Neural cell (in vitro differentiated cells): ENCODE measurements at regions not wholly inside any gene's neighbourhood (a gene's known extent, or its start where the extent isn't known, plus 50 kb on each side); places are given as distances from the start of the nearest gene placed in this dataset.

Source experiments
- H2AFZ ChIP-seq: fragments of 200-600, 300-800 bp; sonication (generic), shearing (Covaris generic); 2 replicates; pipeline ENCODE4 v1.6.0; 2014; ENCODE audit warnings: low read depth, mild to moderate bottlenecking, antibody characterized with exemption, low read length, moderate library complexity
- H3F3A ChIP-seq: fragments of 200-600 bp; shearing (Covaris generic); 2 replicates; pipeline ENCODE4 v1.6.1; 2016; ENCODE audit warnings: mild to moderate bottlenecking, moderate library complexity, mixed read lengths, antibody characterized with exemption, low read length; ENCODE audit not compliant: insufficient read depth, poor library complexity, severe bottlenecking
- H3K27ac ChIP-seq: fragments of 200-600, 300-800 bp; sonication (generic), shearing (Covaris generic); 2 replicates; pipeline ENCODE4 v1.5.1; 2014; ENCODE audit warnings: mild to moderate bottlenecking, low read length, moderate library complexity
- H3K27me3 ChIP-seq: fragments of 300-800, 200-600 bp; sonication (generic), shearing (Covaris generic); 2 replicates; pipeline ENCODE4 v1.6.0; 2014; ENCODE audit warnings: mild to moderate bottlenecking, low read depth, low read length, moderate library complexity; ENCODE audit not compliant: insufficient read depth
- H3K36me3 ChIP-seq: fragments of 300-800, 200-600 bp; sonication (generic), shearing (Covaris generic); 2 replicates; pipeline ENCODE4 v1.5.1; 2014; ENCODE audit warnings: mild to moderate bottlenecking, antibody characterized with exemption, low read length, moderate library complexity; ENCODE audit not compliant: insufficient read depth
- H3K4me2 ChIP-seq: fragments of 300-800, 200-600 bp; sonication (generic), shearing (Covaris generic); 2 replicates; pipeline ENCODE4 v1.6.0; 2014; ENCODE audit warnings: mild to moderate bottlenecking, low read length
- H3K4me3 ChIP-seq: fragments of 300-800, 200-600 bp; sonication (generic), shearing (Covaris generic); 2 replicates; pipeline ENCODE4 v1.5.1; 2014; ENCODE audit warnings: mild to moderate bottlenecking, low read length, moderate library complexity
- H3K79me2 ChIP-seq: fragments of 200-600 bp; shearing (Covaris generic); replicated peaks from 2 replicates; pipeline ENCODE4 v1.6.0; 2014; ENCODE audit warnings: mild to moderate bottlenecking, low read length, moderate library complexity; ENCODE audit not compliant: insufficient read depth
- H3K9ac ChIP-seq: fragments of 300-800, 200-600 bp; sonication (generic), shearing (Covaris generic); 2 replicates; pipeline ENCODE4 v1.6.1; 2016; ENCODE audit warnings: mild to moderate bottlenecking, low read length, mixed read lengths
- H3K9me2 ChIP-seq: fragments of 200-600 bp; shearing (Covaris generic); 2 replicates; pipeline ENCODE4 v1.6.1; 2016; ENCODE audit warnings: mild to moderate bottlenecking, low read length, mixed read lengths; ENCODE audit not compliant: insufficient read depth
- H3K9me3 ChIP-seq: fragments of 200-600, 300-800 bp; sonication (generic), shearing (Covaris generic); 2 replicates; pipeline ENCODE4 v1.6.1; 2016; ENCODE audit warnings: mild to moderate bottlenecking, mixed run types, low read length, moderate library complexity, mixed read lengths
- H4K20me1 ChIP-seq: fragments of 200-600 bp; shearing (Covaris generic); 2 replicates; pipeline ENCODE4 v1.6.1; 2016; ENCODE audit warnings: mild to moderate bottlenecking, mixed run types; ENCODE audit not compliant: insufficient read depth
- EP300 ChIP-seq: fragments of 450-650 bp; conservative IDR thresholded peaks from 2 replicates; pipeline ENCODE4 v1.6.1; 2014; ENCODE audit warnings: antibody characterized with exemption, mild to moderate bottlenecking, moderate library complexity; ENCODE audit not compliant: poor library complexity, severe bottlenecking
- EZH2 ChIP-seq: fragments of 200-600, 300-800 bp; shearing (Covaris generic), sonication (generic); IDR thresholded peaks from 2 replicates; pipeline ENCODE4 v1.6.1; 2014; ENCODE audit warnings: antibody characterized with exemption, low read length, borderline replicate concordance, mild to moderate bottlenecking; ENCODE audit not compliant: insufficient read depth, poor library complexity, severe bottlenecking
- MXI1 ChIP-seq: fragments of 450-650 bp; conservative IDR thresholded peaks from 2 replicates; pipeline ENCODE4 v1.6.1; 2014; ENCODE audit warnings: antibody characterized with exemption, mild to moderate bottlenecking; ENCODE audit not compliant: poor library complexity, severe bottlenecking
- POLR2AphosphoS5 ChIP-seq: IDR thresholded peaks from 2 replicates; pipeline ENCODE4 v1.6.1; 2012
- RAD21 ChIP-seq: fragments of 450-650 bp; conservative IDR thresholded peaks from 2 replicates; pipeline ENCODE4 v1.6.1; 2014; ENCODE audit warnings: antibody characterized with exemption, mild to moderate bottlenecking, moderate library complexity
- REST ChIP-seq: IDR thresholded peaks from 2 replicates; pipeline ENCODE4 v1.6.1; 2012; ENCODE audit warnings: borderline replicate concordance
- SMC3 ChIP-seq: fragments of 450-650 bp; conservative IDR thresholded peaks from 2 replicates; pipeline ENCODE4 v1.6.1; 2014; ENCODE audit warnings: antibody characterized with exemption, mild to moderate bottlenecking, moderate library complexity; ENCODE audit not compliant: poor library complexity
- TAF1 ChIP-seq: IDR thresholded peaks from 2 replicates; pipeline ENCODE4 v1.6.1; 2012; ENCODE audit warnings: low read depth
- TF ChIP-seq, protein P1 (sequence below): fragments of 450-650 bp; IDR thresholded peaks from 2 replicates; pipeline ENCODE4 v1.5.1; 2014; ENCODE audit warnings: antibody characterized with exemption, mild to moderate bottlenecking, moderate library complexity; ENCODE audit not compliant: poor library complexity, severe bottlenecking

DNA sequence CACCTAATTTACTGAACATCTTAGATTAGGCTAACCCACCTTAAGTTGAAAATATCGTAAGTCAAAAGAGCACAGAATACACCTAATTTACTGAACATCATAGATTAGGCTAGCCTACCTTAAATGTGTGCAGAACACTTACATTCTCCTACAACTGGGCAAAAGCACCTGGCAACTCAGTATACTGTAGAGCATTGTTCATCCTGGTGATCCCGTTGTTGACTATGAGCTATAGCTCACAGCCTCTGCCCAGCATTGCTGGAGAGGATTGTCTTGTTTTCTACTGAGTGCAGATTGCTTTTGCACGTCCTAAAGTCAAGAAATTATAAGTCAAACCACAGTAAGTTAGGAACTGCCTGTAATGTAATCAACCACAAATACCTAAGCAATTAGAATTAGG, 531.8 kb upstream of the CDH6 start:
- no peaks in the 10 kb centered on the region for H3K36me3 ChIP-seq
- TF ChIP-seq SMC3: no peak
- no peak for TF ChIP-seq RAD21
- TF ChIP-seq MXI1: no peak
- TF ChIP-seq, protein P1, sequence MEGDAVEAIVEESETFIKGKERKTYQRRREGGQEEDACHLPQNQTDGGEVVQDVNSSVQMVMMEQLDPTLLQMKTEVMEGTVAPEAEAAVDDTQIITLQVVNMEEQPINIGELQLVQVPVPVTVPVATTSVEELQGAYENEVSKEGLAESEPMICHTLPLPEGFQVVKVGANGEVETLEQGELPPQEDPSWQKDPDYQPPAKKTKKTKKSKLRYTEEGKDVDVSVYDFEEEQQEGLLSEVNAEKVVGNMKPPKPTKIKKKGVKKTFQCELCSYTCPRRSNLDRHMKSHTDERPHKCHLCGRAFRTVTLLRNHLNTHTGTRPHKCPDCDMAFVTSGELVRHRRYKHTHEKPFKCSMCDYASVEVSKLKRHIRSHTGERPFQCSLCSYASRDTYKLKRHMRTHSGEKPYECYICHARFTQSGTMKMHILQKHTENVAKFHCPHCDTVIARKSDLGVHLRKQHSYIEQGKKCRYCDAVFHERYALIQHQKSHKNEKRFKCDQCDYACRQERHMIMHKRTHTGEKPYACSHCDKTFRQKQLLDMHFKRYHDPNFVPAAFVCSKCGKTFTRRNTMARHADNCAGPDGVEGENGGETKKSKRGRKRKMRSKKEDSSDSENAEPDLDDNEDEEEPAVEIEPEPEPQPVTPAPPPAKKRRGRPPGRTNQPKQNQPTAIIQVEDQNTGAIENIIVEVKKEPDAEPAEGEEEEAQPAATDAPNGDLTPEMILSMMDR: no peak
- TF ChIP-seq TAF1: no peak
- no peak overlapping the region for H2AFZ ChIP-seq
- H3K4me3 ChIP-seq: no peak overlapping the region
- no peaks in the 10 kb centered on the region for H3K79me2 ChIP-seq
- H3K4me2 ChIP-seq: no peak overlapping the region
- H3K9ac ChIP-seq: no peak overlapping the region
- H3K27ac ChIP-seq: no peak overlapping the region
- H3K9me2 ChIP-seq: no peaks in the 10 kb centered on the region
- no peaks in the 10 kb centered on the region for H4K20me1 ChIP-seq
- no peaks in the 10 kb centered on the region for H3F3A ChIP-seq
- H3K9me3 ChIP-seq: no peaks in the 10 kb centered on the region
- no peaks in the 10 kb centered on the region for H3K27me3 ChIP-seq

- H3K9me2 ChIP-seq: no peaks in the 10 kb centered on the region
- H3K79me2 ChIP-seq: no peaks in the 10 kb centered on the region
- H2AFZ ChIP-seq: no peak overlapping the region
- H3K9ac ChIP-seq: no peak overlapping the region
- no peaks in the 10 kb centered on the region for H3K36me3 ChIP-seq
- H3K4me2 ChIP-seq: no peak overlapping the region
- H3K27ac ChIP-seq: no peak overlapping the region
- H4K20me1 ChIP-seq: no peaks in the 10 kb centered on the region
- no peaks in the 10 kb centered on the region for H3F3A ChIP-seq
- H3K27me3 ChIP-seq: no peaks in the 10 kb centered on the region
- H3K9me3 ChIP-seq: no peaks in the 10 kb centered on the region
- TF ChIP-seq EZH2 (no peak), POLR2AphosphoS5 (no peak), SMC3 (no peak), RAD21 (no peak), MXI1 (no peak), TAF1 (no peak), REST (no peak), EP300 (no peak)
- TF ChIP-seq, protein P1: no peak
- no peak overlapping the region for H3K4me3 ChIP-seq
These were observed 534.1 kb upstream of the CDH6 start for GRCh38 chr5:30659417-30659816.
